Activated CD4-positive, alpha-beta T cell treated with anti-CD3 and anti-CD28 coated beads for 4 hours (primary cell): ENCODE measurements at regions not wholly inside any gene's neighbourhood (a gene's known extent, or its start where the extent isn't known, plus 50 kb on each side); places are given as distances from the start of the nearest gene placed in this dataset.
"Not testable (repeated sequence)": the region's sequence is repeated elsewhere in the genome, so short reads cannot be mapped to it uniquely, and the experiment has no call there.

Source experiments
- DNase-seq, 2 donors: peaks; one replicate each; pipeline ENCODE4 v3.0.0-alpha.2; 2020

- no peak for DNase-seq
These were observed 56.8 kb upstream of the FAM171A1 start for GRCh38 chr10:15427843-15428414.

GRCh38 chr10:15426558-15426957, 55.5 kb upstream of the FAM171A1 start:
- DNase-seq: no peak

- DNase-seq: no peak
These were observed 55.0 kb upstream of the FAM171A1 start for GRCh38 chr10:15426115-15426514.

- DNase-seq: not testable (repeated sequence)
These were observed 50.8 kb upstream of the FAM171A1 start for GRCh38 chr10:15421875-15422274.
